ENCODE measurements at regions not wholly inside any gene's neighbourhood (a gene's known extent, or its start where the extent isn't known, plus 50 kb on each side); places are given as distances from the start of the nearest gene placed in this dataset.
A peak's percentile ranks its signal among the peaks of the same experiment; 100 is the strongest.

GRCh38 chr6:15796130-15796771 is 133.4 kb upstream of the DTNBP1 start:
- intact Hi-C loops (cut with micrococcal nuclease), result no loop called here
- no peaks in the 10 kb centered on the region for H3K36me3 ChIP-seq
- H3K27me3 ChIP-seq (ENCODE audit: low read depth), result no peaks in the 10 kb centered on the region
- no peak overlapping the region for H3K4me3 ChIP-seq
- TF ChIP-seq CTCF (IDR thresholded peaks at IDR 0.05; ENCODE audit: borderline replicate concordance), result no peak
- DNase-seq, result no peak
- peaks cover 41% of the 10 kb centered on the region for H3K4me1 ChIP-seq
- peak overlapping the region; percentile 81 for H3K27ac ChIP-seq (replicated peaks)
- peaks cover 12% of the 10 kb centered on the region for H3K9me3 ChIP-seq (replicated peaks)

- no peak for TF ChIP-seq CTCF (IDR thresholded peaks at IDR 0.05; ENCODE audit: borderline replicate concordance)
- no peak for DNase-seq
- Histone ChIP-seq H3K27me3 (ENCODE audit: low read depth) (no peaks in the 10 kb centered on the region), H3K9me3 (replicated peaks) (peaks cover 12% of the 10 kb centered on the region), H3K36me3 (no peaks in the 10 kb centered on the region), H3K4me3 (no peak overlapping the region), H3K4me1 (peaks cover 41% of the 10 kb centered on the region), H3K27ac (replicated peaks) (peak overlapping the region; percentile 54)
- intact Hi-C loops (cut with micrococcal nuclease), result no loop called here
These were observed 131.0 kb upstream of the DTNBP1 start for GRCh38 chr6:15793826-15794225.

GRCh38 chr6:15793288-15793687 is 130.5 kb upstream of the DTNBP1 start:
- Histone ChIP-seq H3K4me3 (no peak overlapping the region), H3K4me1 (peaks cover 41% of the 10 kb centered on the region), H3K27me3 (ENCODE audit: low read depth) (no peaks in the 10 kb centered on the region), H3K36me3 (no peaks in the 10 kb centered on the region), H3K27ac (replicated peaks) (peak overlapping the region; percentile 54), H3K9me3 (replicated peaks) (peaks cover 7% of the 10 kb centered on the region)
- TF ChIP-seq CTCF (IDR thresholded peaks at IDR 0.05; ENCODE audit: borderline replicate concordance), result no peak
- no peak for DNase-seq
- intact Hi-C loops (cut with micrococcal nuclease), result no loop called here

GRCh38 chr6:15792842-15793241 is 130.0 kb upstream of the DTNBP1 start:
- H3K27ac ChIP-seq (replicated peaks), result no peak overlapping the region
- intact Hi-C loops (cut with micrococcal nuclease), result no loop called here

GRCh38 chr6:15791448-15792181 is 128.8 kb upstream of the DTNBP1 start:
- H3K4me3 ChIP-seq, result no peak overlapping the region
- TF ChIP-seq CTCF (IDR thresholded peaks at IDR 0.05; ENCODE audit: borderline replicate concordance), result no peak
- H3K4me1 ChIP-seq, result peaks cover 32% of the 10 kb centered on the region
- intact Hi-C loops (cut with micrococcal nuclease), result no loop called here
- H3K9me3 ChIP-seq (replicated peaks), result no peaks in the 10 kb centered on the region
- no peaks in the 10 kb centered on the region for H3K27me3 ChIP-seq (ENCODE audit: low read depth)
- no peak overlapping the region for H3K27ac ChIP-seq (replicated peaks)
- no peaks in the 10 kb centered on the region for H3K36me3 ChIP-seq
- no peak for DNase-seq

More at GRCh38 chr6:15792842-15793241, 130.0 kb upstream of the DTNBP1 start:
- Histone ChIP-seq H3K4me3 (no peak overlapping the region), H3K9me3 (replicated peaks) (peaks cover 2% of the 10 kb centered on the region), H3K36me3 (no peaks in the 10 kb centered on the region), H3K4me1 (peaks cover 41% of the 10 kb centered on the region), H3K27me3 (ENCODE audit: low read depth) (no peaks in the 10 kb centered on the region)
- TF ChIP-seq CTCF (IDR thresholded peaks at IDR 0.05; ENCODE audit: borderline replicate concordance), result no peak
- DNase-seq, result no peak
